DOHH2 (cell line): ENCODE measurements at regions not wholly inside any gene's neighbourhood (a gene's known extent, or its start where the extent isn't known, plus 50 kb on each side); places are given as distances from the start of the nearest gene placed in this dataset.
"Not testable (repeated sequence)": the region's sequence is repeated elsewhere in the genome, so short reads cannot be mapped to it uniquely, and the experiment has no call there.

Source experiments
- CTCF ChIP-seq: fragments of 200-600 bp; sonication (generic); IDR thresholded peaks from one replicate; pipeline ENCODE4 v1.5.1; 2014; ENCODE audit warnings: antibody characterized with exemption, mild to moderate bottlenecking, low read depth, low read length; ENCODE audit not compliant: poor library complexity, severe bottlenecking
- EZH2phosphoT487 ChIP-seq: fragments of 200-600 bp; sonication (generic); IDR thresholded peaks from 2 replicates; pipeline ENCODE4 v1.6.1; 2017; ENCODE audit warnings: borderline replicate concordance, mild to moderate bottlenecking, antibody characterized with exemption, low read length, moderate library complexity, mixed read lengths

- TF ChIP-seq CTCF, EZH2phosphoT487: not testable (repeated sequence)
These were observed 4380.8 kb upstream of the TPTE start for GRCh38 chr21:6140467-6141137.
